GM23248 (cell line): ENCODE measurements at regions not wholly inside any gene's neighbourhood (a gene's known extent, or its start where the extent isn't known, plus 50 kb on each side); places are given as distances from the start of the nearest gene placed in this dataset.
"Not testable (repeated sequence)": the region's sequence is repeated elsewhere in the genome, so short reads cannot be mapped to it uniquely, and the experiment has no call there.

Experiments
- DNase-seq: peaks from one replicate; pipeline ENCODE4 v3.0.0-alpha.2; 2015
- H2AFZ ChIP-seq: fragments of 200-600 bp; sonication (generic); 2 replicates; pipeline ENCODE4 v1.6.1; 2016; ENCODE audit warnings: antibody characterized with exemption
- H3F3A ChIP-seq: fragments of 200-600 bp; sonication (generic); 2 replicates; pipeline ENCODE4 v1.6.1; 2016; ENCODE audit warnings: mild to moderate bottlenecking, antibody characterized with exemption, mixed run types; ENCODE audit not compliant: insufficient read depth
- H3K27ac ChIP-seq: fragments of 200-600 bp; sonication (generic); 2 replicates; pipeline ENCODE4 v1.5.1; 2016; ENCODE audit warnings: mild to moderate bottlenecking
- H3K27me3 ChIP-seq: fragments of 200-600 bp; sonication (generic); replicated peaks from 2 replicates; pipeline ENCODE4 v1.6.1; 2016; ENCODE audit warnings: mild to moderate bottlenecking; ENCODE audit not compliant: insufficient read depth
- H3K36me3 ChIP-seq: fragments of 200-600 bp; sonication (generic); 2 replicates; pipeline ENCODE4 v1.6.1; 2016; ENCODE audit warnings: low read depth, mild to moderate bottlenecking
- H3K4me1 ChIP-seq: fragments of 200-600 bp; sonication (generic); 2 replicates; pipeline ENCODE4 v1.6.1; 2016; ENCODE audit warnings: mild to moderate bottlenecking; ENCODE audit not compliant: insufficient read depth
- H3K4me2 ChIP-seq: fragments of 200-600 bp; sonication (generic); one replicate; pipeline ENCODE4 v1.6.1; 2016; ENCODE audit warnings: mild to moderate bottlenecking; ENCODE audit not compliant: unreplicated experiment
- H3K4me3 ChIP-seq: fragments of 200-600 bp; sonication (generic); 2 replicates; pipeline ENCODE4 v1.5.1; 2016; ENCODE audit warnings: mild to moderate bottlenecking
- H3K79me2 ChIP-seq: fragments of 200-600 bp; sonication (generic); 2 replicates; pipeline ENCODE4 v1.6.1; 2016; ENCODE audit warnings: mild to moderate bottlenecking; ENCODE audit not compliant: insufficient read depth
- H3K9ac ChIP-seq: fragments of 200-600 bp; sonication (generic); 2 replicates; pipeline ENCODE4 v1.6.1; 2016; ENCODE audit warnings: mild to moderate bottlenecking
- H3K9me2 ChIP-seq: fragments of 200-600 bp; sonication (generic); 2 replicates; pipeline ENCODE4 v1.6.1; 2016; ENCODE audit warnings: mixed run types, mild to moderate bottlenecking, moderate library complexity; ENCODE audit not compliant: insufficient read depth
- H3K9me3 ChIP-seq: fragments of 200-600 bp; sonication (generic); one replicate; pipeline ENCODE4 v1.6.1; 2017; ENCODE audit warnings: low read depth
- H4K20me1 ChIP-seq: fragments of 200-600 bp; sonication (generic); 2 replicates; pipeline ENCODE4 v1.6.0; 2016; ENCODE audit not compliant: insufficient read depth
- EZH2 ChIP-seq: fragments of 200-600 bp; sonication (generic); IDR thresholded peaks from 2 replicates; pipeline ENCODE4 v1.6.1; 2018; ENCODE audit warnings: antibody characterized with exemption, mild to moderate bottlenecking; ENCODE audit not compliant: insufficient read depth, poor library complexity, severe bottlenecking
- EZH2phosphoT487 ChIP-seq: fragments of 200-600 bp; sonication (generic); IDR thresholded peaks from 2 replicates; pipeline ENCODE4 v1.6.1; 2018; ENCODE audit warnings: antibody characterized with exemption, moderate library complexity, mild to moderate bottlenecking, low read depth; ENCODE audit not compliant: insufficient read depth
- WGBS, 2 experiments: methylation state at CpG; one replicate each; pipeline ENCODE4 v1.1.6; 2015 to 2017; ENCODE audit warnings: low lambda C conversion rate in 2 of 2, low coverage in 1 of 2; ENCODE audit errors: missing lambda C conversion rate in 2 of 2; 5-methylcytosine and 5-hydroxymethylcytosine counted together
- in situ Hi-C: fragments of 300-500 bp; cut with MboI; formaldehyde crosslinking; loops from 2 replicates; pipeline ENCODE4 v1.15.0; 2020

GRCh38 chr4:151540728-151541388, 131.9 kb downstream of the FHIP1A start:
- in situ Hi-C loops = no loop called here
- WGBS, 2 experiments = 0% methylated on average over 3 of the region's 3 CpGs

GRCh38 chr4:151541389-151542071, 132.6 kb downstream of the FHIP1A start:
- Histone ChIP-seq H3K27ac (peak overlapping the region; percentile 91), H4K20me1 (no peaks in the 10 kb centered on the region), H3K4me3 (peak overlapping the region; percentile 51), H3K79me2 (no peaks in the 10 kb centered on the region), H3K36me3 (no peaks in the 10 kb centered on the region), H3K9me2 (no peaks in the 10 kb centered on the region), H3K27me3 (no peaks in the 10 kb centered on the region), H3F3A (peaks cover 24% of the 10 kb centered on the region), H2AFZ (peak overlapping the region; percentile 41; the same call in 1 of the 2 replicates), H3K9ac (peak overlapping the region; percentile 64), H3K4me2 (peak overlapping the region; percentile 76), H3K4me1 (peaks cover 20% of the 10 kb centered on the region), H3K9me3 (no peaks in the 10 kb centered on the region)
- in situ Hi-C loops = no loop called here
- WGBS, 2 experiments = 26 to 27% methylated on average over 6 of the region's 6 CpGs
- TF ChIP-seq EZH2phosphoT487 (no peak), EZH2 (no peak)
- DNase-seq = peak; percentile 91

More at GRCh38 chr4:151540728-151541388, 131.9 kb downstream of the FHIP1A start:
- Histone ChIP-seq H3K27me3 (no peaks in the 10 kb centered on the region), H3K4me2 (peak overlapping the region; percentile 76), H3K27ac (peak overlapping the region; percentile 91), H3K79me2 (no peaks in the 10 kb centered on the region), H3K36me3 (no peaks in the 10 kb centered on the region), H3K4me1 (peaks cover 20% of the 10 kb centered on the region), H3K4me3 (peak overlapping the region; percentile 51), H3F3A (peaks cover 24% of the 10 kb centered on the region), H4K20me1 (no peaks in the 10 kb centered on the region), H3K9me2 (no peaks in the 10 kb centered on the region), H3K9ac (peak overlapping the region; percentile 64), H3K9me3 (no peaks in the 10 kb centered on the region), H2AFZ (peak overlapping the region; percentile 41)
- DNase-seq = peak; percentile 95
- TF ChIP-seq EZH2 (no peak), EZH2phosphoT487 (no peak)

DNA sequence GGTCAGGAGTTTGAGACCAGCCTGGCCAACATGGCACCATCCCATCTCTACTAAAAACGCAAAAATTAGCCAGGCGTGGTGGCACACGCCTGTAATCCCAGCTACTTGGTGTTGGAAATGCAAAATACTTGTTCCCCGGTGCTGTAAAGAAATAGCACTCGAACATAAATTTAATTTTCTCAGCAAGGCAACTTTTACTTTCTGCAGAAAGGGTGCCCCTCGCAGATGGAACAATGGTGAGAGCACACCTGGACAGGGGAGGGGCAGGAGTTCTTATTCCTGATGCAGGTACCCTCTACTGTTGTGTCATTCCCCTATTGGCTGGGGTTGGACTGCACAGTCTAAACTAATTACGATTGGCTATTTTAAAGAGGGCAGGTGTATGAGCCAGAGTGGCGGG, 139.7 kb downstream of the FHIP1A start:
- Histone ChIP-seq H4K20me1 (no peaks in the 10 kb centered on the region), H3K9me2 (no peaks in the 10 kb centered on the region), H3K9me3 (no peaks in the 10 kb centered on the region), H3F3A (no peaks in the 10 kb centered on the region), H3K9ac (no peak overlapping the region), H3K27ac (no peak overlapping the region), H3K79me2 (no peaks in the 10 kb centered on the region), H3K4me3 (no peak overlapping the region), H3K27me3 (0 out of 2 replicates have a peak, but pooled peaks cover 4% of the 10 kb centered on the region), H3K4me2 (no peak overlapping the region), H3K4me1 (no peaks in the 10 kb centered on the region), H3K36me3 (no peaks in the 10 kb centered on the region), H2AFZ (no peak overlapping the region)
- no peak for TF ChIP-seq EZH2
- no peak for TF ChIP-seq EZH2phosphoT487
- in situ Hi-C loops = no loop called here
- DNase-seq = no peak
- WGBS, 2 experiments = 59 to 66% methylated on average over 8 of the region's 8 CpGs

- H3K9me3 ChIP-seq, H3K36me3 ChIP-seq, H2AFZ ChIP-seq, H3K27ac ChIP-seq, H3K4me2 ChIP-seq, in situ Hi-C loops, H3K79me2 ChIP-seq, H3F3A ChIP-seq, H3K4me1 ChIP-seq, DNase-seq, H3K4me3 ChIP-seq, H4K20me1 ChIP-seq, H3K9me2 ChIP-seq, H3K27me3 ChIP-seq, H3K9ac ChIP-seq: not testable (repeated sequence)
- 76 to 83% methylated on average over 1 to 2 of the region's 2 CpGs for WGBS, 2 experiments
Measured at GRCh38 chr4:151549378-151549777, 140.4 kb downstream of the FHIP1A start.
